Right lobe of liver (tissue), 4 donors: ENCODE measurements at regions not wholly inside any gene's neighbourhood (a gene's known extent, or its start where the extent isn't known, plus 50 kb on each side); places are given as distances from the start of the nearest gene placed in this dataset.

Source experiments
- POLR2A ChIP-seq: fragments of 450-650 bp; IDR thresholded peaks from one replicate; pipeline ENCODE4 v1.6.1; 2017; ENCODE audit warnings: antibody characterized with exemption, mild to moderate bottlenecking
- TF ChIP-seq, protein P1 (sequence below), 4 donors: fragments of 200-600 bp in 3 of 4; fragments of 450-650 bp in 1 of 4; IDR thresholded peaks; one replicate each; pipeline versions ENCODE4 v1.5.1 to v1.8.0; 2016 to 2022; ENCODE audit warnings: antibody characterized with exemption in 4 of 4, mild to moderate bottlenecking in 2 of 4
- donor health status: DM: no; HTN: no; CAD: no.
- donor health status: DM: no; HTN: no; CAD: no.
- donor health status: DM: no; HTN: yes; CAD: no.

GRCh38 chr5:58236498-58236897 is 223.4 kb downstream of the PLK2 start:
- TF ChIP-seq, protein P1, sequence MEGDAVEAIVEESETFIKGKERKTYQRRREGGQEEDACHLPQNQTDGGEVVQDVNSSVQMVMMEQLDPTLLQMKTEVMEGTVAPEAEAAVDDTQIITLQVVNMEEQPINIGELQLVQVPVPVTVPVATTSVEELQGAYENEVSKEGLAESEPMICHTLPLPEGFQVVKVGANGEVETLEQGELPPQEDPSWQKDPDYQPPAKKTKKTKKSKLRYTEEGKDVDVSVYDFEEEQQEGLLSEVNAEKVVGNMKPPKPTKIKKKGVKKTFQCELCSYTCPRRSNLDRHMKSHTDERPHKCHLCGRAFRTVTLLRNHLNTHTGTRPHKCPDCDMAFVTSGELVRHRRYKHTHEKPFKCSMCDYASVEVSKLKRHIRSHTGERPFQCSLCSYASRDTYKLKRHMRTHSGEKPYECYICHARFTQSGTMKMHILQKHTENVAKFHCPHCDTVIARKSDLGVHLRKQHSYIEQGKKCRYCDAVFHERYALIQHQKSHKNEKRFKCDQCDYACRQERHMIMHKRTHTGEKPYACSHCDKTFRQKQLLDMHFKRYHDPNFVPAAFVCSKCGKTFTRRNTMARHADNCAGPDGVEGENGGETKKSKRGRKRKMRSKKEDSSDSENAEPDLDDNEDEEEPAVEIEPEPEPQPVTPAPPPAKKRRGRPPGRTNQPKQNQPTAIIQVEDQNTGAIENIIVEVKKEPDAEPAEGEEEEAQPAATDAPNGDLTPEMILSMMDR (IDR thresholded peaks at IDR 0.05), result no peak
- TF ChIP-seq POLR2A, result no peak
